GM21360 (cell line): ENCODE measurements at regions not wholly inside any gene's neighbourhood (a gene's known extent, or its start where the extent isn't known, plus 50 kb on each side); places are given as distances from the start of the nearest gene placed in this dataset.

Source experiments
- ATAC-seq: cut with Tn5 transposase; IDR thresholded peaks from one replicate; pipeline ENCODE4 v1.9.1; 2021; ENCODE audit warnings: mild to moderate bottlenecking, moderate library complexity; ENCODE audit not compliant: unreplicated experiment

GRCh38 chr15:94673801-94674200 is 442.4 kb downstream of the MCTP2 start:
- ATAC-seq, result no peak

- ATAC-seq, result no peak
Measured at GRCh38 chr15:94674296-94674695, 442.9 kb downstream of the MCTP2 start.

- no peak for ATAC-seq
Measured at GRCh38 chr15:94677202-94677790, 445.9 kb downstream of the MCTP2 start.

GRCh38 chr15:94682171-94682570 is 450.8 kb downstream of the MCTP2 start:
- no peak for ATAC-seq

GRCh38 chr15:94683902-94684301 is 452.5 kb downstream of the MCTP2 start:
- ATAC-seq, result no peak

- no peak for ATAC-seq
Measured at GRCh38 chr15:94691169-94691568, 459.8 kb downstream of the MCTP2 start.

GRCh38 chr15:94692710-94693109 is 461.3 kb downstream of the MCTP2 start:
- no peak for ATAC-seq

GRCh38 chr15:94700211-94700610 is 468.9 kb downstream of the MCTP2 start:
- no peak for ATAC-seq

GRCh38 chr15:94701281-94701985 is 470.1 kb downstream of the MCTP2 start:
- ATAC-seq, result no peak

GRCh38 chr15:94703596-94703995 is 472.2 kb downstream of the MCTP2 start:
- ATAC-seq, result no peak

- ATAC-seq, result no peak
Measured at GRCh38 chr15:94704421-94704820, 473.1 kb downstream of the MCTP2 start.

GRCh38 chr15:94704946-94705345 is 473.6 kb downstream of the MCTP2 start:
- no peak for ATAC-seq

GRCh38 chr15:94709319-94709718 is 478.0 kb downstream of the MCTP2 start:
- no peak for ATAC-seq

- ATAC-seq, result no peak
Measured at GRCh38 chr15:94722024-94722636, 490.8 kb downstream of the MCTP2 start.

GRCh38 chr15:94723801-94724200 is 492.4 kb downstream of the MCTP2 start:
- ATAC-seq, result no peak

- no peak for ATAC-seq
Measured at GRCh38 chr15:94731286-94731685, 499.9 kb downstream of the MCTP2 start.

GRCh38 chr15:94734460-94734859 is 503.1 kb downstream of the MCTP2 start:
- ATAC-seq, result no peak

GRCh38 chr15:94736236-94736635 is 504.9 kb downstream of the MCTP2 start:
- ATAC-seq, result no peak

- ATAC-seq, result no peak
Measured at GRCh38 chr15:94739639-94740038, 508.3 kb downstream of the MCTP2 start.

- ATAC-seq, result no peak
Measured at GRCh38 chr15:94740469-94740868, 509.1 kb downstream of the MCTP2 start.

- ATAC-seq, result no peak
Measured at GRCh38 chr15:94743668-94744067, 512.3 kb downstream of the MCTP2 start.

GRCh38 chr15:94744080-94744793 is 512.9 kb downstream of the MCTP2 start:
- no peak for ATAC-seq
